ENCODE measurements at regions not wholly inside any gene's neighbourhood (a gene's known extent, or its start where the extent isn't known, plus 50 kb on each side); places are given as distances from the start of the nearest gene placed in this dataset.

- H3K4me3 ChIP-seq (ENCODE audit: low read depth, poor library complexity, severe bottlenecking) = no peak overlapping the region
- TF ChIP-seq CTCF (IDR thresholded peaks at IDR 0.05) (no peak), POLR2A (IDR thresholded peaks at IDR 0.05) (no peak)
- no peak for DNase-seq (ENCODE audit: low spot score in 2 of 2)
- 71 to 82% methylated on average over 2 of the region's 2 CpGs for WGBS, 2 donors
- intact Hi-C loops (cut with DNase I; ENCODE audit: low total_unique reads) = no loop called here
Measured at GRCh38 chr14:82419933-82420332, 886.3 kb upstream of the SEL1L start.

- intact Hi-C loops (cut with DNase I; ENCODE audit: low total_unique reads) = no loop called here
- DNase-seq (ENCODE audit: low spot score in 2 of 2) = no peak
- H3K4me3 ChIP-seq (ENCODE audit: low read depth, poor library complexity, severe bottlenecking) = no peak overlapping the region
- WGBS, 2 donors = 40 to 57% methylated on average over 5 of the region's 5 CpGs
- TF ChIP-seq CTCF (IDR thresholded peaks at IDR 0.05) (no peak), POLR2A (IDR thresholded peaks at IDR 0.05) (no peak)
Measured at GRCh38 chr14:82420871-82421270, 887.2 kb upstream of the SEL1L start.

DNA sequence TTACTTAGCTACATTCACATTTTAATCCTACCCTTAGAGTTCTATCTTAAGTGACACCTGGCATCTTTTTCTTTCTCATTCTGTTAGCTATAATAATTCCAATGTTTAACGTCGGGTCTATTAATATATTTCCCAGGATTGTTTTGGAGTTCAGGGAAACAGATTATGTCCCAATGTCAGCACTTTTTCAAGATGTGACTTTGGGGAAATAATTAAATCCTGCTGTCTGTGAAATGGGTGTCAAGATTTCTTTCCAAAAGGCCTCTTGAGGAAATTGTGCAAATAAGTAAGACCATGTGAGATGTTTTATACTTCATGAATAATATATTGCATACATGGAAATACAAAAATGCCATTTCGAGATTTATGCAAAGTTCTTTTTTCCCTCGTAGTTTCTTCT is 887.6 kb upstream of the SEL1L start:
- TF ChIP-seq POLR2A (IDR thresholded peaks at IDR 0.05) (no peak), CTCF (IDR thresholded peaks at IDR 0.05) (no peak)
- intact Hi-C loops (cut with DNase I; ENCODE audit: low total_unique reads) = no loop called here
- WGBS, 2 donors = 48 to 50% methylated on average over 4 of the region's 4 CpGs
- H3K4me3 ChIP-seq (ENCODE audit: low read depth, poor library complexity, severe bottlenecking) = no peak overlapping the region
- no peak for DNase-seq (ENCODE audit: low spot score in 2 of 2)

DNA sequence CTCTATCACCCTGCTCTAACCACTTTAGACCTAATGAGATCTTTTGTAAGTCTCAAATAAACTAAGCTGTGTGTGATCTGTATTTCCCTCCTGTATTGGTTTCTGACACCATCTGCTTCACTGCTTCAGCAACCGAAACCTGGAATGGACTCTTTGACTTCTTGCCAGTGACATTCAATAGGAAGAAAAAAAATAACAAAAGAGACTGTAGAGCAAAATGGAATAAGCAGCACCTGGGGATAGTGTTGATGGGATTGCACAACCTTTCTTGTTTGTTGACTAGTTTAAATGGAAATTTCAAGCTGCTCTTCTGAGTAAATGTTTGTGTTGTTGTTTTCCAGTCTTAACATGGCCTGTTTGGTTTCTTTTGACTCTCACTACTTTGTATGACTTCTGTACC is 888.6 kb upstream of the SEL1L start:
- DNase-seq (ENCODE audit: low spot score in 2 of 2) = no peak
- 28 to 46% methylated on average over 1 of the region's 1 CpG for WGBS, 2 donors
- intact Hi-C loops (cut with DNase I; ENCODE audit: low total_unique reads) = no loop called here

DNA sequence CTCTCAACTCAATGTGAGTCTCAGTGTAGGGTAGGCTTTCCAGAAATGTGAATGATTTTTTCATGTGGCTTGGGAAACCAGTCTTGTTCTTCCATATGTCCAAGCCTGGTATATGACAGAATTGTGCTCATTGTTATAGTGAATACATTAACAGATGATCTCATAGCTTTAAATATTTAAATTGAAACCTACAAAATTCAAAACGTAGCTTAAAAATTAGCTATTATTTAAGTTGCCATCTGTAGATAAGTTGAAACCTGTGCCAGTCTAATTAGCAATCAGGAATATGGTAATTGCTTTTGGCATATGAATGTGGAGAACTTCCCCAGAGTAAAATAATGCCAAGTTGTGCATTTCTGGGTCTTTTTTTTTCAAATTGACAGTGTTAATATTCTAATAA is 891.6 kb upstream of the SEL1L start:
- intact Hi-C loops (cut with DNase I; ENCODE audit: low total_unique reads) = no loop called here
- no peak overlapping the region for H3K4me3 ChIP-seq (ENCODE audit: low read depth, poor library complexity, severe bottlenecking)
- no peak for DNase-seq (ENCODE audit: low spot score in 2 of 2)
- TF ChIP-seq POLR2A (IDR thresholded peaks at IDR 0.05) = no peak
- 41 to 42% methylated on average over 1 of the region's 1 CpG for WGBS, 2 donors

More for the DNA sequence above, 888.6 kb upstream of the SEL1L start:
- TF ChIP-seq CTCF (IDR thresholded peaks at IDR 0.05) = no peak
- TF ChIP-seq POLR2A (IDR thresholded peaks at IDR 0.05) = no peak
- H3K4me3 ChIP-seq (ENCODE audit: low read depth, poor library complexity, severe bottlenecking) = no peak overlapping the region

GRCh38 chr14:82431031-82431430 is 897.4 kb upstream of the SEL1L start:
- H3K4me3 ChIP-seq (ENCODE audit: low read depth, poor library complexity, severe bottlenecking) = no peak overlapping the region
- DNase-seq (ENCODE audit: low spot score in 2 of 2) = no peak
- intact Hi-C loops (cut with DNase I; ENCODE audit: low total_unique reads) = no loop called here
- no peak for TF ChIP-seq POLR2A (IDR thresholded peaks at IDR 0.05)
- no peak for TF ChIP-seq CTCF (IDR thresholded peaks at IDR 0.05)
